IMR-90 (cell line): ENCODE measurements at regions not wholly inside any gene's neighbourhood (a gene's known extent, or its start where the extent isn't known, plus 50 kb on each side); places are given as distances from the start of the nearest gene placed in this dataset.

Experiments used
- ATAC-seq: fragments of 200-7000 bp; cut with Tn5 transposase; 2 replicates; pipeline ENCODE4 v1.9.1; 2020; ENCODE audit warnings: low read depth, mild to moderate bottlenecking, moderate library complexity
- BruUV-seq: library from RNA; stranded (reverse); fragments of 400-500 nt; replicated peaks from 2 replicates; lab custom pipeline; 2021; lab: Mats Ljungman, UMichigan
- CTCF ChIA-PET: fragments of 300-600 bp; formaldehyde crosslinking; extraction: SDS; loops from one replicate; lab custom pipeline; 2021; ENCODE audit warnings: antibody characterized with exemption; lab: Yijun Ruan, JAX
- POLR2A ChIA-PET: fragments of 300-600 bp; sonication (Branson Sonifier 250); formaldehyde crosslinking; loops from one replicate; lab custom pipeline; 2022; ENCODE audit warnings: antibody characterized with exemption; ENCODE audit not compliant: unreplicated experiment; lab: Charles Lee
- DNase-seq: peaks from one replicate; pipeline ENCODE4 v3.0.0; 2013
- H2AFZ ChIP-seq: replicated peaks from 2 replicates; pipeline ENCODE3; 2013; ENCODE audit warnings: low read length, mild to moderate bottlenecking; ENCODE audit not compliant: poor library complexity
- H2AK5ac ChIP-seq: 2 replicates; pipeline ENCODE4 v1.6.1; 2013; ENCODE audit warnings: low read depth, low read length, inconsistent platforms
- H2AK9ac ChIP-seq: replicated peaks from 2 replicates; pipeline ENCODE3; 2013; ENCODE audit warnings: mild to moderate bottlenecking, low read depth, low read length, moderate library complexity; ENCODE audit not compliant: poor library complexity
- H2BK120ac ChIP-seq: 2 replicates; pipeline ENCODE4 v1.6.1; 2013; ENCODE audit warnings: low read depth, low read length, inconsistent platforms
- H2BK15ac ChIP-seq: 3 replicates; pipeline ENCODE4 v1.6.1; 2013; ENCODE audit warnings: low read depth, low read length, inconsistent platforms
- H2BK20ac ChIP-seq: 2 replicates; pipeline ENCODE4 v1.6.1; 2013; ENCODE audit warnings: low read depth, mild to moderate bottlenecking, inconsistent platforms, low read length, moderate library complexity
- H2BK5ac ChIP-seq: 2 replicates; pipeline ENCODE4 v1.6.1; 2013; ENCODE audit warnings: mild to moderate bottlenecking, low read depth, low read length, inconsistent platforms; ENCODE audit not compliant: poor library complexity, severe bottlenecking
- H3K14ac ChIP-seq: replicated peaks from 2 replicates; pipeline ENCODE4 v1.6.1; 2013; ENCODE audit warnings: low read depth, low read length, inconsistent platforms
- H3K18ac ChIP-seq: 2 replicates; pipeline ENCODE4 v1.6.1; 2013; ENCODE audit warnings: low read depth, low read length, control low read depth
- H3K23ac ChIP-seq: 2 replicates; pipeline ENCODE4 v1.6.1; 2013; ENCODE audit warnings: low read depth, low read length, inconsistent platforms
- H3K27ac ChIP-seq: 2 replicates; pipeline ENCODE4 v1.5.1; 2013; ENCODE audit warnings: mild to moderate bottlenecking, control low read depth, low read length; ENCODE audit not compliant: insufficient read depth
- H3K27me3 ChIP-seq: 2 replicates; pipeline ENCODE4 v1.6.1; 2013; ENCODE audit warnings: low read length; ENCODE audit not compliant: control insufficient read depth, insufficient read depth
- H3K36me3 ChIP-seq: 2 replicates; pipeline ENCODE4 v1.6.1; 2013; ENCODE audit warnings: low read length, mixed read lengths; ENCODE audit not compliant: control insufficient read depth, insufficient read depth
- H3K4ac ChIP-seq: 2 replicates; pipeline ENCODE4 v1.6.1; 2013; ENCODE audit warnings: low read depth, low read length, inconsistent platforms
- H3K4me1 ChIP-seq: 2 replicates; pipeline ENCODE4 v1.6.1; 2013; ENCODE audit warnings: low read length, mixed read lengths; ENCODE audit not compliant: control insufficient read depth, insufficient read depth
- H3K4me2 ChIP-seq: 2 replicates; pipeline ENCODE4 v1.6.1; 2013; ENCODE audit warnings: low read depth, mild to moderate bottlenecking, control low read depth, low read length, moderate library complexity
- H3K4me3 ChIP-seq: 2 replicates; pipeline ENCODE4 v1.5.1; 2013; ENCODE audit warnings: low read depth, mild to moderate bottlenecking, control low read depth, low read length, moderate library complexity; ENCODE audit not compliant: insufficient read depth
- H3K56ac ChIP-seq: 2 replicates; pipeline ENCODE4 v1.6.1; 2013; ENCODE audit warnings: low read length, inconsistent platforms; ENCODE audit not compliant: insufficient read depth; ENCODE audit errors: extremely low read depth
- H3K79me1 ChIP-seq, 2 experiments: 2 replicates each; pipeline ENCODE4 v1.6.1; 2013; ENCODE audit warnings: low read length in 2 of 2, inconsistent platforms in 1 of 2, low read depth in 1 of 2
- H3K9ac ChIP-seq: 2 replicates; pipeline ENCODE4 v1.6.1; 2013; ENCODE audit warnings: low read depth, low read length, control low read depth
- H3K9me1 ChIP-seq: 2 replicates; pipeline ENCODE4 v1.6.1; 2013; ENCODE audit warnings: low read length, inconsistent platforms; ENCODE audit not compliant: insufficient read depth
- H3K9me3 ChIP-seq: 2 replicates; pipeline ENCODE4 v1.6.1; 2013; ENCODE audit warnings: low read length; ENCODE audit not compliant: control insufficient read depth, insufficient read depth
- H4K20me1 ChIP-seq: 2 replicates; pipeline ENCODE4 v1.6.1; 2013; ENCODE audit warnings: low read length, inconsistent platforms; ENCODE audit not compliant: insufficient read depth
- H4K5ac ChIP-seq: 2 replicates; pipeline ENCODE4 v1.6.1; 2013; ENCODE audit warnings: mild to moderate bottlenecking, low read depth, low read length, control low read depth
- H4K8ac ChIP-seq, 2 experiments: 2 replicates each; pipeline ENCODE4 v1.6.1; 2013; ENCODE audit warnings: low read depth in 2 of 2, low read length in 2 of 2, control low read depth in 1 of 2, inconsistent platforms in 1 of 2
- H4K91ac ChIP-seq: 2 replicates; pipeline ENCODE4 v1.6.1; 2013; ENCODE audit warnings: low read depth, low read length, inconsistent platforms; ENCODE audit not compliant: insufficient read depth
- CEBPB ChIP-seq: IDR thresholded peaks from 2 replicates; pipeline ENCODE4 v1.6.1; 2012; ENCODE audit warnings: low read depth, low read length, improper control_type of control experiment
- RCOR1 ChIP-seq: IDR thresholded peaks from 2 replicates; pipeline ENCODE4 v1.6.1; 2012; ENCODE audit warnings: mild to moderate bottlenecking, low read length, improper control_type of control experiment; ENCODE audit not compliant: insufficient replicate concordance
- WGBS, 2 experiments: methylation state at CpG; one replicate each; pipeline versions ENCODE4 v1.1.5 to v1.1.7; 2013; ENCODE audit warnings: missing lambda C conversion rate in 2 of 2; ENCODE audit not compliant: insufficient read length in 1 of 2; ENCODE audit errors: extremely low coverage in 2 of 2; 5-methylcytosine and 5-hydroxymethylcytosine counted together
- dilution Hi-C: fragments of 300-500 bp; cut with HindIII; formaldehyde crosslinking; loops from one replicate; pipeline ENCODE4 v1.14.3; 2018; ENCODE audit warnings: low sequenced_read_pairs; ENCODE audit not compliant: unreplicated experiment
- in situ Hi-C: fragments of 300-500 bp; cut with MboI; formaldehyde crosslinking; loops from 3 replicates; pipeline ENCODE4 v1.14.3; 2019; ENCODE audit warnings: low sequenced_read_pairs, inconsistent platforms, mixed read lengths
- intact Hi-C: fragments of 100-400 bp; cut with micrococcal nuclease; formaldehyde crosslinking; loops from 2 replicates; pipeline ENCODE4 v1.10.0; 2022

GRCh38 chr3:76038949-76039348, 253.6 kb upstream of the ZNF717 start:
- Histone ChIP-seq H3K14ac (peak overlapping the region; percentile 64), H2BK5ac (peak overlapping the region; percentile 65), H3K9me3 (no peaks in the 10 kb centered on the region), H3K9me1 (0 out of 2 replicates have a peak, but pooled peaks cover 3% of the 10 kb centered on the region), H3K23ac (peak overlapping the region; percentile 29; the same call in 1 of the 2 replicates), H2AK9ac (no peak overlapping the region), H4K91ac (peak overlapping the region; percentile 16), H2BK20ac (peak overlapping the region; percentile 84), H3K27ac (no peak overlapping the region; the same call in 1 of the 2 replicates), H4K5ac (no peak overlapping the region), H4K8ac (peak overlapping the region; percentile 55 to 68; a peak in 3 of 4 replicates), H3K9ac (no peak overlapping the region), H3K4me3 (no peak overlapping the region), H3K27me3 (no peaks in the 10 kb centered on the region), H4K20me1 (no peaks in the 10 kb centered on the region), H3K79me1 (no peaks in the 10 kb centered on the region), H3K18ac (peak overlapping the region; percentile 61; the same call in 1 of the 2 replicates), H2BK15ac (peak overlapping the region; percentile 95; the same call in 2 of the 3 replicates), H3K4ac (peak overlapping the region; percentile 71; the same call in 1 of the 2 replicates), H2AFZ (no peak overlapping the region), H3K36me3 (no peaks in the 10 kb centered on the region), H3K4me2 (no peak overlapping the region), H3K56ac (no peak overlapping the region; the same call in 1 of the 2 replicates), H2AK5ac (peak overlapping the region; percentile 52; the same call in 1 of the 2 replicates), H3K4me1 (peaks cover 3% of the 10 kb centered on the region; the same call in 1 of the 2 replicates), H2BK120ac (peak overlapping the region; percentile 82)
- BruUV-seq: no TSS peak
- DNase-seq (no peak), ATAC-seq (no peak)
- ChIA-PET CTCF (no interaction called here), POLR2A (no interaction called here)
- WGBS, 2 experiments: 76% methylated on average over 2 of the region's 2 CpGs; no CpG with 5 or more reads in 1 of the 2 experiments
- no peak for TF ChIP-seq RCOR1
- no peak for TF ChIP-seq CEBPB
- dilution Hi-C loops: no loop called here
- in situ Hi-C loops: no loop called here
- intact Hi-C loops: no loop called here
